ENCODE measurements at regions not wholly inside any gene's neighbourhood (a gene's known extent, or its start where the extent isn't known, plus 50 kb on each side); places are given as distances from the start of the nearest gene placed in this dataset.
"Not testable (repeated sequence)": the region's sequence is repeated elsewhere in the genome, so short reads cannot be mapped to it uniquely, and the experiment has no call there.

GRCh38 chr2:171266102-171266501 lies 105.4 kb upstream of the TLK1 start:
- no peaks in the 10 kb centered on the region for H3K36me3 ChIP-seq (ENCODE audit: control insufficient read depth, insufficient read depth, low read length)
- H3K27me3 ChIP-seq (ENCODE audit: control insufficient read depth, insufficient read depth, low read length): no peaks in the 10 kb centered on the region
- H3K27ac ChIP-seq (ENCODE audit: low read length): no peak overlapping the region
- WGBS (ENCODE audit: insufficient coverage, low lambda C conversion rate): 41% methylated on average over 2 of the region's 6 CpGs
- no peak for DNase-seq
- H3K4me3 ChIP-seq (ENCODE audit: low read length): no peak overlapping the region
- no peaks in the 10 kb centered on the region for H3K4me1 ChIP-seq (ENCODE audit: control insufficient read depth, insufficient read depth, low read length)
- no peaks in the 10 kb centered on the region for H3K9me3 ChIP-seq (ENCODE audit: control insufficient read depth, low read depth, low read length)

GRCh38 chr2:171261529-171261928 lies 100.8 kb upstream of the TLK1 start:
- not testable (repeated sequence) for H3K9me3 ChIP-seq (ENCODE audit: control insufficient read depth, low read depth, low read length)
- WGBS (ENCODE audit: insufficient coverage, low lambda C conversion rate): no CpG with 5 or more reads among the region's 2 CpGs

GRCh38 chr2:171260471-171261424 lies 100.1 kb upstream of the TLK1 start:
- H3K4me3 ChIP-seq (ENCODE audit: low read length): no peak overlapping the region
- H3K4me1 ChIP-seq (ENCODE audit: control insufficient read depth, insufficient read depth, low read length): no peaks in the 10 kb centered on the region
- WGBS (ENCODE audit: insufficient coverage, low lambda C conversion rate): 61% methylated on average over 3 of the region's 6 CpGs
- no peaks in the 10 kb centered on the region for H3K9me3 ChIP-seq (ENCODE audit: control insufficient read depth, low read depth, low read length)
- no peak for DNase-seq
- H3K27me3 ChIP-seq (ENCODE audit: control insufficient read depth, insufficient read depth, low read length): no peaks in the 10 kb centered on the region
- H3K27ac ChIP-seq (ENCODE audit: low read length): no peak overlapping the region
- no peaks in the 10 kb centered on the region for H3K36me3 ChIP-seq (ENCODE audit: control insufficient read depth, insufficient read depth, low read length)

More at GRCh38 chr2:171261529-171261928, 100.8 kb upstream of the TLK1 start:
- H3K4me1 ChIP-seq (ENCODE audit: control insufficient read depth, insufficient read depth, low read length); H3K27ac ChIP-seq (ENCODE audit: low read length); H3K36me3 ChIP-seq (ENCODE audit: control insufficient read depth, insufficient read depth, low read length); DNase-seq; H3K27me3 ChIP-seq (ENCODE audit: control insufficient read depth, insufficient read depth, low read length); H3K4me3 ChIP-seq (ENCODE audit: low read length): not testable (repeated sequence)

GRCh38 chr2:171254666-171255065 lies 94.0 kb upstream of the TLK1 start:
- no peaks in the 10 kb centered on the region for H3K4me1 ChIP-seq (ENCODE audit: control insufficient read depth, insufficient read depth, low read length)
- no peak overlapping the region for H3K4me3 ChIP-seq (ENCODE audit: low read length)
- no peaks in the 10 kb centered on the region for H3K27me3 ChIP-seq (ENCODE audit: control insufficient read depth, insufficient read depth, low read length)
- H3K36me3 ChIP-seq (ENCODE audit: control insufficient read depth, insufficient read depth, low read length): no peaks in the 10 kb centered on the region
- no peaks in the 10 kb centered on the region for H3K9me3 ChIP-seq (ENCODE audit: control insufficient read depth, low read depth, low read length)
- no peak overlapping the region for H3K27ac ChIP-seq (ENCODE audit: low read length)
- DNase-seq: no peak

- no peak for DNase-seq
- Histone ChIP-seq H3K4me1 (ENCODE audit: control insufficient read depth, insufficient read depth, low read length) (no peaks in the 10 kb centered on the region), H3K36me3 (ENCODE audit: control insufficient read depth, insufficient read depth, low read length) (no peaks in the 10 kb centered on the region), H3K9me3 (ENCODE audit: control insufficient read depth, low read depth, low read length) (no peaks in the 10 kb centered on the region), H3K27me3 (ENCODE audit: control insufficient read depth, insufficient read depth, low read length) (no peaks in the 10 kb centered on the region), H3K4me3 (ENCODE audit: low read length) (no peak overlapping the region), H3K27ac (ENCODE audit: low read length) (no peak overlapping the region)
- no CpG with 5 or more reads among the region's 2 CpGs for WGBS (ENCODE audit: insufficient coverage, low lambda C conversion rate)
Measured at GRCh38 chr2:171253900-171254650, 93.4 kb upstream of the TLK1 start.

GRCh38 chr2:171253279-171253678 lies 92.6 kb upstream of the TLK1 start:
- Histone ChIP-seq H3K27me3 (ENCODE audit: control insufficient read depth, insufficient read depth, low read length) (no peaks in the 10 kb centered on the region), H3K27ac (ENCODE audit: low read length) (no peak overlapping the region), H3K9me3 (ENCODE audit: control insufficient read depth, low read depth, low read length) (no peaks in the 10 kb centered on the region), H3K4me3 (ENCODE audit: low read length) (no peak overlapping the region), H3K36me3 (ENCODE audit: control insufficient read depth, insufficient read depth, low read length) (no peaks in the 10 kb centered on the region), H3K4me1 (ENCODE audit: control insufficient read depth, insufficient read depth, low read length) (no peaks in the 10 kb centered on the region)
- DNase-seq: peak in 1 of 2 donors; percentile 3
- WGBS (ENCODE audit: insufficient coverage, low lambda C conversion rate): no CpG with 5 or more reads among the region's 1 CpG

- no CpG with 5 or more reads among the region's 1 CpG for whole genome bisulfite sequencing (ENCODE audit: insufficient coverage, low lambda C conversion rate)
- no peak for DNase-seq
Measured at GRCh38 chr2:171249689-171250088, 89.0 kb upstream of the TLK1 start.

GRCh38 chr2:171247741-171248662 lies 87.3 kb upstream of the TLK1 start:
- Histone ChIP-seq H3K27ac (ENCODE audit: low read length) (no peak overlapping the region), H3K27me3 (ENCODE audit: control insufficient read depth, insufficient read depth, low read length) (no peaks in the 10 kb centered on the region), H3K9me3 (ENCODE audit: control insufficient read depth, low read depth, low read length) (peaks cover 4% of the 10 kb centered on the region), H3K4me3 (ENCODE audit: low read length) (no peak overlapping the region), H3K36me3 (ENCODE audit: control insufficient read depth, insufficient read depth, low read length) (no peaks in the 10 kb centered on the region), H3K4me1 (ENCODE audit: control insufficient read depth, insufficient read depth, low read length) (no peaks in the 10 kb centered on the region)
- WGBS (ENCODE audit: insufficient coverage, low lambda C conversion rate): 87% methylated on average over 2 of the region's 8 CpGs
- no peak for DNase-seq

More at GRCh38 chr2:171249689-171250088, 89.0 kb upstream of the TLK1 start:
- Histone ChIP-seq H3K36me3 (ENCODE audit: control insufficient read depth, insufficient read depth, low read length) (no peaks in the 10 kb centered on the region), H3K9me3 (ENCODE audit: control insufficient read depth, low read depth, low read length) (peaks cover 4% of the 10 kb centered on the region), H3K27ac (ENCODE audit: low read length) (no peak overlapping the region), H3K4me3 (ENCODE audit: low read length) (no peak overlapping the region), H3K4me1 (ENCODE audit: control insufficient read depth, insufficient read depth, low read length) (no peaks in the 10 kb centered on the region), H3K27me3 (ENCODE audit: control insufficient read depth, insufficient read depth, low read length) (no peaks in the 10 kb centered on the region)

GRCh38 chr2:171244970-171245782 lies 84.5 kb upstream of the TLK1 start:
- Histone ChIP-seq H3K36me3 (ENCODE audit: control insufficient read depth, insufficient read depth, low read length) (no peaks in the 10 kb centered on the region), H3K27me3 (ENCODE audit: control insufficient read depth, insufficient read depth, low read length) (no peaks in the 10 kb centered on the region), H3K4me1 (ENCODE audit: control insufficient read depth, insufficient read depth, low read length) (no peaks in the 10 kb centered on the region), H3K4me3 (ENCODE audit: low read length) (no peak overlapping the region), H3K27ac (ENCODE audit: low read length) (no peak overlapping the region), H3K9me3 (ENCODE audit: control insufficient read depth, low read depth, low read length) (peaks cover 4% of the 10 kb centered on the region)
- no peak for DNase-seq
- no CpG with 5 or more reads among the region's 2 CpGs for WGBS (ENCODE audit: insufficient coverage, low lambda C conversion rate)
